ENCODE measurements at regions not wholly inside any gene's neighbourhood (a gene's known extent, or its start where the extent isn't known, plus 50 kb on each side); places are given as distances from the start of the nearest gene placed in this dataset.

GRCh38 chr14:71267691-71268090, 360.4 kb downstream of the PCNX1 start:
- no peak for DNase-seq (ENCODE audit: low read depth in 1 of 2, low spot score in 1 of 2)
- Histone ChIP-seq H3K4me3 (replicated peaks; ENCODE audit: insufficient read depth, low read length) (no peak overlapping the region), H3K27ac (replicated peaks) (no peak overlapping the region), H3K27me3 (ENCODE audit: insufficient read depth, poor library complexity, severe bottlenecking) (no peaks in the 10 kb centered on the region)
- TF ChIP-seq CTCF (IDR thresholded peaks at IDR 0.05; ENCODE audit: insufficient read depth, low read length) = no peak
- no peak for TF ChIP-seq POLR2AphosphoS5 (IDR thresholded peaks at IDR 0.05; ENCODE audit: low read depth)
- no peak for TF ChIP-seq GABPA (IDR thresholded peaks at IDR 0.05; ENCODE audit: low read depth)
- TF ChIP-seq REST (IDR thresholded peaks at IDR 0.05; ENCODE audit: insufficient replicate concordance, low read depth) = no peak
- TF ChIP-seq SPI1 (IDR thresholded peaks at IDR 0.05; ENCODE audit: borderline replicate concordance, low read depth) = no peak

- H3K27ac ChIP-seq (replicated peaks) = no peak overlapping the region
Measured at GRCh38 chr14:71270111-71270510, 362.9 kb downstream of the PCNX1 start.

More at GRCh38 chr14:71270111-71270510, 362.9 kb downstream of the PCNX1 start:
- DNase-seq (ENCODE audit: low read depth in 1 of 2, low spot score in 1 of 2) = no peak
- Histone ChIP-seq H3K4me3 (replicated peaks; ENCODE audit: insufficient read depth, low read length) (no peak overlapping the region), H3K27me3 (ENCODE audit: insufficient read depth, poor library complexity, severe bottlenecking) (no peaks in the 10 kb centered on the region)
- TF ChIP-seq POLR2AphosphoS5 (IDR thresholded peaks at IDR 0.05; ENCODE audit: low read depth) (no peak), REST (IDR thresholded peaks at IDR 0.05; ENCODE audit: insufficient replicate concordance, low read depth) (no peak), SPI1 (IDR thresholded peaks at IDR 0.05; ENCODE audit: borderline replicate concordance, low read depth) (no peak), GABPA (IDR thresholded peaks at IDR 0.05; ENCODE audit: low read depth) (no peak), CTCF (IDR thresholded peaks at IDR 0.05; ENCODE audit: insufficient read depth, low read length) (no peak)
